ENCODE measurements at regions not wholly inside any gene's neighbourhood (a gene's known extent, or its start where the extent isn't known, plus 50 kb on each side); places are given as distances from the start of the nearest gene placed in this dataset.
A peak's percentile ranks its signal among the peaks of the same experiment; 100 is the strongest.

- peaks cover 14% of the 10 kb centered on the region for H3K4me1 ChIP-seq
- H3K9me3 ChIP-seq (replicated peaks): no peaks in the 10 kb centered on the region
- no peak for TF ChIP-seq CTCF (IDR thresholded peaks at IDR 0.05; ENCODE audit: borderline replicate concordance)
These were observed 111.2 kb upstream of the KIF5B start for GRCh38 chr10:32167450-32167849.

GRCh38 chr10:32166365-32166764 lies 110.1 kb upstream of the KIF5B start:
- H3K27me3 ChIP-seq (ENCODE audit: low read depth): no peaks in the 10 kb centered on the region
- intact Hi-C loops (cut with micrococcal nuclease): no loop called here
- no peak overlapping the region for H3K27ac ChIP-seq (replicated peaks)
- DNase-seq: no peak
- no peaks in the 10 kb centered on the region for H3K36me3 ChIP-seq
- no peaks in the 10 kb centered on the region for H3K9me3 ChIP-seq (replicated peaks)
- peaks cover 25% of the 10 kb centered on the region for H3K4me1 ChIP-seq
- TF ChIP-seq CTCF (IDR thresholded peaks at IDR 0.05; ENCODE audit: borderline replicate concordance): no peak
- H3K4me3 ChIP-seq: no peak overlapping the region

More at GRCh38 chr10:32167450-32167849, 111.2 kb upstream of the KIF5B start:
- Histone ChIP-seq H3K4me3 (no peak overlapping the region), H3K36me3 (no peaks in the 10 kb centered on the region), H3K27ac (replicated peaks) (no peak overlapping the region), H3K27me3 (ENCODE audit: low read depth) (no peaks in the 10 kb centered on the region)
- intact Hi-C loops (cut with micrococcal nuclease): no loop called here
- no peak for DNase-seq

- H3K4me3 ChIP-seq: no peak overlapping the region
- TF ChIP-seq CTCF (IDR thresholded peaks at IDR 0.05; ENCODE audit: borderline replicate concordance): no peak
- peaks cover 19% of the 10 kb centered on the region for H3K4me1 ChIP-seq
- no peaks in the 10 kb centered on the region for H3K36me3 ChIP-seq
- H3K9me3 ChIP-seq (replicated peaks): no peaks in the 10 kb centered on the region
- intact Hi-C loops (cut with micrococcal nuclease): no loop called here
- H3K27ac ChIP-seq (replicated peaks): no peak overlapping the region
- no peaks in the 10 kb centered on the region for H3K27me3 ChIP-seq (ENCODE audit: low read depth)
- DNase-seq: no peak
These were observed 107.5 kb upstream of the KIF5B start for GRCh38 chr10:32163762-32164148.

GRCh38 chr10:32163071-32163761 lies 107.0 kb upstream of the KIF5B start:
- peaks cover 19% of the 10 kb centered on the region for H3K4me1 ChIP-seq
- H3K9me3 ChIP-seq (replicated peaks): no peaks in the 10 kb centered on the region
- H3K36me3 ChIP-seq: no peaks in the 10 kb centered on the region
- intact Hi-C loops (cut with micrococcal nuclease): no loop called here
- no peak for TF ChIP-seq CTCF (IDR thresholded peaks at IDR 0.05; ENCODE audit: borderline replicate concordance)
- H3K27me3 ChIP-seq (ENCODE audit: low read depth): no peaks in the 10 kb centered on the region
- DNase-seq: no peak
- no peak overlapping the region for H3K27ac ChIP-seq (replicated peaks)
- no peak overlapping the region for H3K4me3 ChIP-seq

- Histone ChIP-seq H3K4me3 (no peak overlapping the region), H3K4me1 (peaks cover 19% of the 10 kb centered on the region), H3K27ac (replicated peaks) (no peak overlapping the region), H3K9me3 (replicated peaks) (no peaks in the 10 kb centered on the region), H3K36me3 (no peaks in the 10 kb centered on the region), H3K27me3 (ENCODE audit: low read depth) (no peaks in the 10 kb centered on the region)
- intact Hi-C loops (cut with micrococcal nuclease): no loop called here
- TF ChIP-seq CTCF (IDR thresholded peaks at IDR 0.05; ENCODE audit: borderline replicate concordance): no peak
- peak; percentile 28 for DNase-seq
These were observed 105.4 kb upstream of the KIF5B start for GRCh38 chr10:32161586-32161985.

Measured in left ventricle myocardium inferior (tissue), 1 donor.